ENCODE measurements at regions not wholly inside any gene's neighbourhood (a gene's known extent, or its start where the extent isn't known, plus 50 kb on each side); places are given as distances from the start of the nearest gene placed in this dataset.

DNA sequence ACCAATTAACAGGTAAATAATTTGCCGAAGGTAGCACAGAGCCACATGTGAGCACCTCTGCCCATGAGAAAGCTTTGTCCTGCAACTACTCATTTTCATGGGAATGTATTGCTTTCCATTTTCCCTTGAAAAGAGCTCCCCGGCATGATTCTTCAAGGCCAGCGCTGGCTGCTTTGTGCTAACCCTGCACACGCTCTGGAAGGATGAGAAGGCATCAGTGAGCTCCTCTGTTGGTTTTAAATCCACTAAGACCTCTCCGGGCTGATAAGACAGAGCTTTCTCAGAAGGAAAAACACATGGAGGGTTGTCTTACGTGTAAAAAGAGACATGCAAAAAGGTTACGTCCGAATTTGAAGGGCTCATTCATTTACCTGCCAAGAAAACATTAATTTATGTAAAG lies 553.9 kb upstream of the MKI67 start:
- DNase-seq (ENCODE audit: low read depth), result no peak

DNA sequence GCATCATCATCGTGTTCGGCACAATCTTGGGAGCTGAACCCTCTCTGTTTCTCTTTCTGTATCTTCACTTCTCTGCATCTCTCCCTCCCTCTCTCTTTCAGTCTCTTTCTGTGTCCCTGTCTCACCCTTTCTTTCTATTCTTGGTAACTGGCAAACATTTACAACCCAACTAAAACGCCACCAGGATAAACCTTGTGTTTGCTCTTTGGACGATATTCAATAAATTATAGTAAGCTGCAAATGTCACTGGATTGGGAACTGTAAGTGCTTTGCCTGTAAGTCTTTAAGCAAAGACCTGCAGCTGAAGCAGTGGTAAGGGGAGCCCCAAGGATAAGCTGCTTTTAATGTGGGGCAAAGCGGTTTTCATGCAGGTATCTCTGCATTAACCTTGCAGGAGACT lies 558.0 kb upstream of the MKI67 start:
- no peak for DNase-seq (ENCODE audit: low read depth)

GRCh38 chr10:128686630-128687278 lies 560.5 kb upstream of the MKI67 start:
- no peak for DNase-seq (ENCODE audit: low read depth)

- no peak for DNase-seq (ENCODE audit: low read depth)
These were observed 561.2 kb upstream of the MKI67 start for GRCh38 chr10:128687408-128687807.

DNA sequence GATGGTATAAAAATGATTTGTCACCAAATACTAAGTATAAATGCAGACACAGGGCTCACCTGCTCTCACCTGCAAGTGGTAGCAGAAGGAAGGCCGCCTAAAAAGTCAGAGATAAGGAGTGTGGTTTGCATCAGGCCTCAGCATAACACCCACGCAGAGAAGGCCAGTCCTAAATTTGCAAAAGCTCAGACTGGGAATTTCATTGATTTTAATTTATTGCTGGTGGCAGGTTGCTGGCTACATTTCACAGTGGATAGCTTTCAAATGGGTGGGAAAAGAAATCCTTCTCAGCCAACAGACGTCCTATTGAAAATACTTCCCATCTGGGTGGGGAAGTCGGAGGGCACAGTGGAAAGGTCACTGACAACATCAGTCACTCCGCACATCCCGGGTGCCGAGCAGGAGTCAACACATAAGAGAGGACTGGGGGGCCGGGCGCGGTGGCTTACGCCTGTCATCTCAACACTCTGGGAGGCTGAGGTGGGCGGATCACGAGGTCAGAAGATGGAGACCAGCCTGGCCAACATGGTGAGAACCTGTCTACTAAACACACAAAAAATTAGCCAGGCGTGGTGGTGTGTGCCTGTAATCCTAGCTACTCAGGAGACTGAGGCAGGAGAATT lies 561.8 kb upstream of the MKI67 start:
- no peak for DNase-seq (ENCODE audit: low read depth)

DNA sequence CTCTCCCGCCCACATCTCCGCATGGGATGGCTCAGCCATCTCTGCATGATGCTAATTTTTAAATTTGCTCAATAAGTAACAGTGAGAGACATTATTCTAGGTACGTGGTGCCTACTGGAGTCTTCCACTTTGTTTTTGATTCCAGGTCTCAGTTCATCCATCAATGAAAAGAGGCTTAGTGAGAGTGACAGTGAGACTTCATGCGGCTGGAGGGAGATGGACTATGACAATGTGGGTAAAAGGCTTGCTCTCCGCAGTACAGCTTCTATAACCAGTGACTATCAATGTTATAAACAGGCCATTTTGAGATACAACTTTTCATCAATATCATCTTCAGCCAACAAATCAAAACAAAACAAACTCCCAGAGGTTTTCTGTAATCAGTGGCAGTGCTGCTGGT lies 563.4 kb upstream of the MKI67 start:
- DNase-seq (ENCODE audit: low read depth), result no peak

DNA sequence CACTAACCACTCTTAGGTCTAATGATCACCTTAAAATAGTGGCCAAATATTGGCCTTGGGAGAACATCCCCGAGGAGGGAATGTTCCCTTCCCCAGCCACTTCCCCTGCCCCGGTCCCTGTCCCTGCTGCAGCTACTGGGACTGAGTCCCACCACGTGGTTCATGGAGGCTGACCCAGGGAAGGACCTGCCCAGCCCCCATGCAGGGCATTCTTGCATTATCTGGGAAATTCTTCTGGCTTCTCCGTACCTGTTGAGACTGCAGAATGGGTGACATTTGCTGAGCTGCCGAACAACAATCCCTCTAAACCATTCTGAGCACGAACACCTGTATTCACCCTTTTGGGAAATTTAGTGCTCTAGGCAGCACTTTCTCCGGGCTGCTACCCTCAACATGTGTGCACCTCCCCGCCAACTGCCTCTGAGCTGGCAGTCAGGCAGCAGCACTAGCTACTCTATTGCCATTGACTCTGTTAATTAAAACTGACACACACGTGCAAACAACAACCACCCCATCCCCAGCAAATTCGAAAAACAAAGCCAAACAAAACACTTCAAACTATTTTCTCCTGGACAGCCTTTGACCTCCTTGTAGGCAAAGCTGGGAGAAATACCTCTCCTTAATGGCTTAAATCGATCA lies 567.4 kb upstream of the MKI67 start:
- DNase-seq (ENCODE audit: low read depth), result no peak

GRCh38 chr10:128694168-128694850 lies 568.1 kb upstream of the MKI67 start:
- DNase-seq (ENCODE audit: low read depth), result no peak

GRCh38 chr10:128694851-128695725 lies 568.9 kb upstream of the MKI67 start:
- DNase-seq (ENCODE audit: low read depth), result no peak

DNA sequence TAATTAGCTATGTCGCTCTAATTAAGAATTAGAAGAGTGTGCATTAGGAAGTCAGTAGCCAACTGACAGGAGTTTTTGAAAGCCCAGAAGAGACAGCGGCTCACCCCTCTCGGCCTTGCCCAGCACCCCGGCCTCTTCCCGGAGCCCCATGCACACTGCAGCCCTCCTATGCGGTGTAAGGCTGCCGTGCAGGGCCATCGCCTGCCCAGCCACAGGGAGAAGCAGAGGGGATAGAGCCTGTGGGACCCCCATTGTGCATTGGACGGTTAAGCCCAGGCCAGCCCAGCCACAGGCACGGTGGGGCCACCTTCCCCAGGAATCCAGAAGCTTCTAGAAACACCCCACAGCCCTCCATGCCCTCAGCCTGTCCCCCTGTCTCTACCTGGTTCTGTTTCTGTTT lies 569.7 kb upstream of the MKI67 start:
- DNase-seq (ENCODE audit: low read depth), result no peak

- no peak for DNase-seq (ENCODE audit: low read depth)
These were observed 571.2 kb upstream of the MKI67 start for GRCh38 chr10:128697437-128697836.

DNA sequence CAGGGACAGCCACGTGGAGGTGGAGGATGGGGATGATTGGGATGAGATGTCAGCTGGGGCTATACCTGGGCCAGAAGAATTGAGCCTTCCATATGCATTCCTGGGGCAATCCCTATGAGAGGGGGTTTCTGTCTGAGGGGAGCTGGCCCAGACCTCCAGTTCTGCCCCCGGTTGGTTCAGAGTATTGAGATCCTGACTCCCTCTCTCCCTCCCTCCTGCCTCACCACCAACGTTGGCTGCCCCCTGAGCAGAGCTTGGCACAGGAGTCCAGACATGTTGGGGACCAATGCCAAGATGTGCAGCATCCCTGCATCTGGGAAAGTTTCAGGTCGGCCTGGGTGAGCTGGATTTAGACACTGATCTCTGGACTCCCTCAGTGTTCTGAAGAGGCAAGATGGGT lies 575.2 kb upstream of the MKI67 start:
- no peak for DNase-seq (ENCODE audit: low read depth)

DNA sequence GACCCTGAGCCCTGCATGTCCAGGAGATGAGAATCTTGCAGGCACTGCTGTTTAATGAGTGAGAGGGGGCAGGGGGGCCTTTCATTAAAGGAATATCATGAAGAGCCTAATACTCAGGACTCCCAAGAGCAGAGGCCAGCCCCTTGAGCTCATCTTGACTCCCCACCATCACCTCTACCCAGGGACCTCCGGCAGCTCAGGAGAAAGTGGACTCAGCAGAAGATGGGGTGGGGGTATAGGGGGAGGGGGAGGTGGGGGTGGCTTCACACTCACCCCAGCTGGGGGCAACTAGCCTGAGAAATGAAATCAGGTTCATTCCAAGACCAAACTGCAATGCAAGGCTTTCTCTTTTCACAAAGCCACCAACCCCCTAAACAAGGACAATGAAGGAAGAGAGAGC lies 575.6 kb upstream of the MKI67 start:
- no peak for DNase-seq (ENCODE audit: low read depth)

DNA sequence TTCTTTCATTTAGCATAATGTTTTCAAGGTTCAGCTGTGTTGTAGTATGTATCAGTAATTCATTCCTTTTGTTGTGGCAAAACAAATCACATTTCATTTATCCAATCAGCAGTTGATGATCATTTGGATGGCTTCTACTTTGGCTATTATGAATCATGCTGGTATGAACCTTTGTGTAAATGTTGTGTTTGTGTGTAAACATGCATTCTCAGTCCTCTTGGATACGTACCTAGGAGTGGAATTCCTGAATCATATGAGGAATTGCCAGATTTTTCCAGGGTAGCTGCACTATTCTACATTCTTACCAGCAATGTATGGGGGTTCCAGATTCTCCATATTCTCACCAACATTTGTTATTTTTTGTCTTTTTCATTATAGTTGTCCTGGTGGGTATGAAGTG lies 578.5 kb upstream of the MKI67 start:
- no peak for DNase-seq (ENCODE audit: low read depth)

DNA sequence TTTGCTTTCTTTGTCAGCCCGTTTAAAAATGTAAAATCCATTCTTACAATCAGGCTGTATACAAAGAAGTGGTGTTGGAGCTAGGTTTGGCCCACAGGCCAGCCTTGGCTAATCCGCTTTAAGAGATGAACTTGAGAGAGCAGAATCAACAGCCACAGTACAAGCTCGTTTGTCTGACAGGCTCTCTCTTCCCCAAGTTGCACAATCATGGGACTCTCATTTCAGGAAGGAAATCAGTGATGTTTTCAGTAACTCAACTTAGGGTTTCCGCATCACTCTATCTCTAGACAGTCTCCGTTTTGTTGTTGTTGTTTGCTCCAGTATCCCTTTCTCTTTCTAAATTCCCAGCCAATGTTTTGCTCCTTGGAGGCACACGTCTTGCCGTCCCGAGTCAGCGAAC lies 582.0 kb upstream of the MKI67 start:
- DNase-seq (ENCODE audit: low read depth), result no peak

DNA sequence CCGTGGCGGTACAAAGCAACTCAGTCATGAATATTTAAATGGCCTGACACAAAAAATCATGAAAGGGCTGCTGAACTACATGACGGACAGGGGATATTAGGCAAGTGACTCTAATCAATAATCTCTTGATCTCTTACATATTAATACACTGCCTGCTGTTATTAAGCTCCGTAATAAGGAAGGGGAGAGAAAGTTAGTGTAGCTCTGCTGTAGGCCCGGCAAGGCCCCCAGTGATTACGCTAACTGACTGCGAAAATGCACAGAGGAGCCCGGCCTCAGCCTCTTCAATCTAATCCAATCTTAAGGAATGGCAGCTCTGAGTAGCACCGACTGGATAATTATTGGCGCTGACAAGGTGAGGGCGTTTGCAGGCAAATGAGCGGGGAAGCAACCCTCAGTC lies 583.5 kb upstream of the MKI67 start:
- no peak for DNase-seq (ENCODE audit: low read depth)

- no peak for DNase-seq (ENCODE audit: low read depth)
These were observed 584.0 kb upstream of the MKI67 start for GRCh38 chr10:128710098-128710797.

DNA sequence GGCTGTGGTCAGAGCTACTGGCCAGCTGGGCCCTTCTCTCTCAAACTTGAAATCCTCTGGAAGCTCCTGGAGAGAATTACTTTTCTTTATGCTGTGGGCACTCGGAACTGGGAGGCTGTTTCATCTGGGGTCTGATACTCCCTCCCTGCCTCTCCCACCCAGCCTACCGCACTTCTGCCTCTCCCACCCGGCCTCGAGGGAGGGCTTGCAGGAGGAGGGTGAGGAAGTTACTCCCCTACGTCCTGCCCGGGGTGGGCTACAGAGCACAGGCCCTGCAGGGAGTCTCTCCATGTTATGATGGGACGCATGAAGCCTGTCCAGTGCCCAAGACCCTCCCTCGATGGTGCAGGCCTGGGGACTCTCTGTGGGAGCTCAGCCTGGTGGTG lies 584.6 kb upstream of the MKI67 start:
- no peak for DNase-seq (ENCODE audit: low read depth)

DNA sequence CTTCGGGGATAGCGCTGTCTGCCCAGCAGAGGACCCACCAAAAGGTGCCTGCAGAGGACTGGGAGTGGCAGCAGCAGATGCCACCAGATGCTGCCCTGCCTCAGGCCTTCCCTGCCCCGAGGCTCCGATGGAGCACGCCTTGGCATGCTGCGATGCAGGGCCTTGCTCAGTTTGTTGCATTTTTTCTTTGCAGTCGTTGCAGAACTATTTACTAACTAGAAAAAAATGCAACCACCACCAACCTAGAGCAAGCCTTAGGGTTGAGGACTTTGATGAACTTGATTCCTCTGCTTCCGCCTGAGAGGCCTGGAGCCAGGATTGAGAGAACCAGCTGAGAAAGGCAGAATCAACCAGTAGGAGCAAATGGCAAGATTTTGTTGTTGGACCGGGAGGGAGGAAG lies 585.6 kb upstream of the MKI67 start:
- no peak for DNase-seq (ENCODE audit: low read depth)

- no peak for DNase-seq (ENCODE audit: low read depth)
These were observed 586.6 kb upstream of the MKI67 start for GRCh38 chr10:128712661-128713400.

GRCh38 chr10:128713471-128713870 lies 587.2 kb upstream of the MKI67 start:
- no peak for DNase-seq (ENCODE audit: low read depth)
